Adrenal gland (tissue), 5 donors: ENCODE measurements at regions not wholly inside any gene's neighbourhood (a gene's known extent, or its start where the extent isn't known, plus 50 kb on each side); places are given as distances from the start of the nearest gene placed in this dataset.

Experiments used
- CTCF ChIP-seq, 6 experiments: fragments of 450-650 bp in 4 of 6; fragments of 200-600 bp in 2 of 6; sonication (generic) in 1 of 6; IDR thresholded peaks; 1 replicate in 5 of 6; 2 replicates in 1 of 6; pipeline versions ENCODE4 v1.5.1 to v1.8.0; 2016 to 2021; ENCODE audit warnings: antibody characterized with exemption in 6 of 6, mild to moderate bottlenecking in 2 of 6, moderate library complexity in 1 of 6
- POLR2A ChIP-seq, 2 donors: fragments of 450-650 bp; IDR thresholded peaks; one replicate each; pipeline ENCODE4 v1.6.1; 2017; ENCODE audit warnings: antibody characterized with exemption in 2 of 2, mild to moderate bottlenecking in 2 of 2, moderate library complexity in 1 of 2
- donor health status: DM: no; HTN: no; CAD: no.

- TF ChIP-seq CTCF (IDR thresholded peaks at IDR 0.05) (no peak), POLR2A (IDR thresholded peaks at IDR 0.05) (no peak)
These were observed 179.5 kb upstream of the RAD23B start for GRCh38 chr9:107103621-107104020.
